GM21737 (cell line): ENCODE measurements at regions not wholly inside any gene's neighbourhood (a gene's known extent, or its start where the extent isn't known, plus 50 kb on each side); places are given as distances from the start of the nearest gene placed in this dataset.
"Not testable (repeated sequence)": the region's sequence is repeated elsewhere in the genome, so short reads cannot be mapped to it uniquely, and the experiment has no call there.

Experiments used
- ATAC-seq: cut with Tn5 transposase; IDR thresholded peaks from one replicate; pipeline ENCODE4 v1.9.1; 2021; ENCODE audit warnings: mild to moderate bottlenecking, moderate library complexity; ENCODE audit not compliant: unreplicated experiment

DNA sequence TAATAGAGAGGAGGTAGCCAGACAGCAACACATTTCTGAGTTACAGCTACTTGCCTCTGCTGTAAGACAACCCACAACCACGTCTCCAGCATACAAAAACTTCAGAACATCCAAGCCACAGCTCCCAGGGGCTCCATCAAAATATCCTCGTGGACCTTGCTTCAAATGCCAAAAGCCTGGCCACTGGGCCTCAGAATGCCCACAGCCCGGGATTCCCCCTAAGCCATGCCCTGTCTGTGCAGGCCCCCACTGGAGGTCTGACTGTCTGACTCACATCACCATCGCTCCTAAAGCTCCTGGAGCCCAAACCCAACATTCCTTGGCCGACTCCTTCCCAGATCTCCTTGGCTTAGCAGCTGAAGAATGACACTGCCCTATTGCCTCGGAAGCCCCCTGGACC lies 186.6 kb upstream of the MAGEB16 start:
- not testable (repeated sequence) for ATAC-seq

GRCh38 chrX:35617836-35618235 lies 180.3 kb upstream of the MAGEB16 start:
- ATAC-seq = no peak

DNA sequence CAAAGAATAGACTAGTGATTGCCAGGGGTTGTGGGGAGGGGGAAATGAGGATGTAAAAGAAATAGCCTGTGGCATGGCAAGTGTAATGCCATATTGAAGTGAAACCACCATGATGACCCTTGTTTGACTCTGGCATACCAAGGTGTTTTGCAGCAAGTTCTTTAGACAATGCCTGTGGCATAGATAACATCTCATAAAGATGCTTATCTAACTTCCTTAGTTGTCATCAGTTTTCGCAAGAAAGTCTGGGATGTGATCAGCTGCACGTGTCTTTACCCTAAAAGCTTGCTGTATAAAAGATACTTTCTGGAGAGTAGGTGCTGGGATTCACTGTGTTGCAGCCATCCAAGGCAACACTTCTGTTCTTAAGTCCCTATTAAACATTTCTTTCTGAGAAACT lies 176.1 kb upstream of the MAGEB16 start:
- ATAC-seq = no peak

- ATAC-seq = no peak
Measured at GRCh38 chrX:35622601-35623000, 175.5 kb upstream of the MAGEB16 start.

DNA sequence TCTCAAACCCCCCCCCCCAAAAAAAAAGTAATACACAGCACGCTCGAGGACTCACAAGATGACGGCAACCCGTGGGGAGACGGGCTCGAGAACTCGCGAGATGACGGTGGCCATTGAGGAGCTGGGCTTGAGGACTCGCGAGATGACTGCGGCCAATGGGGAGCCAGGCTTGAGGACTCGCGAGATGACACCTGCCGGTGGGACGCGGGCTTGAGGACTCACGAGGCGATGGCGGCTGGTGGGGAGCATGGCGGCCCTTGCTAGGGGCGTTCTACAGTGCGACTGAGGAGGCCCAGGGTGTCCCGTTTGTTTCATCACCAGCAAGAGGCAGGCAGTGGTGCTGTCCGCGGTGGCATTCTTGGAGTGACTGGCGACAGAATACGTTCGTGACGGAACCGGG lies 172.4 kb upstream of the MAGEB16 start:
- no peak for ATAC-seq

- ATAC-seq = no peak
Measured at GRCh38 chrX:35626124-35626523, 172.0 kb upstream of the MAGEB16 start.

DNA sequence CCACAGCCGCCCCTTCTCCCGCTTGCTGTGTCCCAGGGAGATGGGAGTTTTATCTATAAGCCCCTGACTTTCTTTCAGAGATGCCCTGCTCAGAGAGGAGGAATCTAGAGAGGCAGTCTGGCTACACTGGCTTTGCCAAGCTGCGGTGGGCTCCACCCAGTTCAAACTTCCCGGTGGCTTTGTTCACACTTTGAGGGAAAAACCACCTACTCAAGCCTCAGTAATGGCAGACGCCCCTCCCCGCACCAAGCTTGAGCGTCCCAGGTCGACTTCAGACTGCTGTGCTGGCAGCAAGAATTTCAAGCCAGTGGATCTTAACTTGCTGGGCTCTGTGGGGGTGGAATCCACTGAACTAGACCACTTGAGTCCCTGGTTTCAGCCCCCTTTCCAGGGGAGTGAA lies 162.2 kb upstream of the MAGEB16 start:
- ATAC-seq = not testable (repeated sequence)

DNA sequence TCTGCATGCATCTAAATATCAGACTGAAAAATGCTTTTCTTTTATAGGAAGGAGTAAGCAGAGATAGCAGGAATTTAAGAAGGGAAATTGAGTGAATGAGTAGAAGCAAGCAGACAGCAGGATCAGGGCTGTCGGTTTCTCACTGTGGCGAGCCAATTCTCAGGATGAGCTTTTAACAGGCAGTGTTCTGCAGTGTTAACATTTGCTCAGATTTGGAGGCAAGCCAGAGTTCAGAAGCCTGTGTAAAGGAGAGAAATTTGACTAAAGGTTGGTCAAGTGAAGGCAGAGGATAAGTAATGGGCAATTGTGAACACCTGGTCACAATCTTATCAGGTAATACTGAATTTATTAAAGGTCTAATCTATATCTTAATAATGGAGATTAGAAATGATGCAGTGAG lies 133.3 kb upstream of the MAGEB16 start:
- ATAC-seq = no peak

DNA sequence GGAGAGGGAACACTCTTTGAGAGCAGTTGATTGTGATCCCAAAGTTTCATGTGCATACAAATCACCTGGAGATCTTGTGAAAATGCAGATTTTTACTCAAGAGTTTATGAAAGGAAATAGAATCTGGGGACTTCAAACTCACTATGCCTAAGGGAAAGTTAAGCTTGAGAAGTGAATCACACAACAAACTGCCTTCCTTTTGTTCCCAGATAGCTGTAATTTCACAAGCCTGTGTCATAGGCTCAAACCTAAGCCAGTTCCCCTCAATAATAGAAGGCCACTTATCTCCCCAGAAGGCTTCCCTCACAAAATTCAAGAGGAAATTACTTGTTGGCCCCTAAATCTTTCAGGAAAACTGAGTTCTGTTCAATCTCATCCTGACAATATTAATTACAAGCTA lies 132.8 kb upstream of the MAGEB16 start:
- ATAC-seq = no peak

DNA sequence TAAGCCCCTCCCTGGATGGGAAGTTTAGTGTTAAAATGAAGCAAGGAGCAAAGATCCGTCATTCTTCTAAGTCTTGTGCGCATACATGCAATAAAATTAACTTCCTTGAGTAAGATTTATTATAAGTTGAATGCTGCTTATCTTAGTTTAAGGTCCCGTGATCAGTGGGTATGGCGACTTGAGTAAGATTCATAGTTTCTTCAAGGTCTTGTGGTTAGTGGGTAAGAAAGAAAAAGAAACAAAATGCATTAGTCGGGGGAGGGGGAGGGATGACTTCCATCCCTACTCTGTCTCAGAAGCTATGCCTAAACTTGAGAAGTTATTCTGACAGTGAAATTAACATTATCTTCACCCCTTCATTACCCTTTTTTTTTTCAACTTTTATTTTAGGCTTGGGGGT lies 127.3 kb upstream of the MAGEB16 start:
- ATAC-seq = no peak

DNA sequence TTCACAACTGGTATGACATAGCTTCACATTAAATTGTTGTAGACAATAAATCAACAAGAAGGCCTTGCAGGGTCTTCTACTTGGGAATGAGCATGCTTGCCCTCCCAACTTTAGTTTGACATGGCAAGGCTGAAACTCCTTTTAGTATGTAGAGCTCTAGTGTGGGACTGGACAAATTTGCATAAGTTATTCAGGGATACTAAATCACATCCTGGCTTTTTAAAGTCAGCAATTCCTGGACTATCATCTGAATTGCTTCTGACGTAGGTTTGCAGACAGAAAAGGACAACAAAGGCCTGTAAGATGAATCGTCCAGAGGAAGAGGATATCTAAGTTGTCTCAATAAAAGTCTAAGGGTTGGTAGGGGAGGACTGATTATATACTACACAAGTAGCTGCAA lies 123.0 kb upstream of the MAGEB16 start:
- ATAC-seq = no peak

DNA sequence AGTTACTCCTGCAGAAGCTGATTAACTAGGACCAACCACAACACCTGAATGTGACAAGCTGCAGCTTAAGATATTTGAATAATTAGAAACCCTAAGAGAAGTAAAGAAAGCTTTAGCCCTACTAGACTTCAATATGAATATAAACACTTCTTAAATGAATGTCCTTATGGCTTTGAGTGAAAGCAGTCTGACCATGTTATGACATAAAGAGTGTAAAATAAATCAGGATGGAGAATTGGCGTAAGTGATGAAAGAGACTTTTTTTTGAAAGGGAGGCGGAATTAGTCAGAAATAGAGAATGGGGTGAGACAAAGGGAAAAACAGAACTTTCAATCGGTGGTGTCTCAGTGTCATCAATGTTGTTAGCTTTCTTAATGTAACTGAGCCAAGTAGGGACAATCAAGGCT lies 117.2 kb upstream of the MAGEB16 start:
- ATAC-seq = no peak

DNA sequence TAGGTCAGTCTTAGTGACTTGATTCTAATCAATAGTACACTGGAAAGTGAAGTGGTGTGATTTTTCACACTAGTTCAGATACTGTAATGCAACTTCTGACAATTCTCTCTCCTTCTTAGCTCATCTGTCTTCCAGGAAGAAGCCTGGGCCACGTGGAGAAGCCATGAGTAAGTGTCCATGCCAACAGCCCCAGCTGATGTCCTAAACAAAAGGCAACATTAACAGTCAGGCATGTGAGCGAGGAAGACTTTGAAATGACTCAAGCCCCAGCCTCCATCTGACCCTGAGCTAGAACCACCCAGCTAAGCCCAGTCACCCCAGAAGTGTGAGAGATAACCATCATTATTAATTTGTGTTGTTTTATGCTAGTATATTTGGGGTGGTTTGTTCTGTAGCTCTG lies 115.7 kb upstream of the MAGEB16 start:
- ATAC-seq = no peak

GRCh38 chrX:35696760-35697234 lies 101.3 kb upstream of the MAGEB16 start:
- ATAC-seq = no peak

DNA sequence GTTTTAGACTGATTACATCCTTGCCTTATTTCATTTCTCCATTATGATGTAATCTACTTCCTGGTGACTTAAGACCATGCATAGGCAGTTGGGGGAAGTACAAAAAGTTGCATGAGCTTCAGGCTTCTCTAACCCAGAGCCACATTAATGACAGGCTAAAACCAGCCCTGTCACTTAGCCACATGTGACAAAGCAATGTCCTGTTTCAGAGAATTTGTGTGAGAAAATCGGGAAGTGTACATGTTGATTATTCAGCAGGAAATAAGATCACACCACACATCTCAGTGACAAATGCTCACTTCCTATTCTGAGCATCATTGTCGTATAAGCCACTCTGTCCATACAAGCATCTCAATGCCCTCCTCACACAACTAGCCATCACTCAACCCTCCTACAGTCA lies 98.5 kb upstream of the MAGEB16 start:
- ATAC-seq = no peak

DNA sequence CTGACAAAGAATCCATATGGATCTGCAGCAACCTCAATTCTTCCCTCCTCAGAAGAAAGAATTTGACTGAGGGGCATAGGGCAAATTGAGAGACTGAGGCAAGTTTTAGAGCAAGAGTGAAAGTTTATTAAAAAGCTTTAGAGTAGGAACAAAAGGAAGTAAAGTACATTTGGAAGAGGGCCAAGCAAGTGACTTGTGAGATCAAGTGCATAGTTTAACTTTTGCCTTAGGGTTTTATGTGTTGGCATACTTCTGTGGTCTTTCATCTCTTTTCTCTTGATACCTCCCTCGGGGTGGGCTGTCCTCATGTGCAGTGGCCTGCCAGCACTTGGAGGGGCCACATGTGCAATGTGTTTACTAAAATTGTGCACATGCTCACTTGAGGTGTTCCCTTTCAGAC lies 98.0 kb upstream of the MAGEB16 start:
- no peak for ATAC-seq

DNA sequence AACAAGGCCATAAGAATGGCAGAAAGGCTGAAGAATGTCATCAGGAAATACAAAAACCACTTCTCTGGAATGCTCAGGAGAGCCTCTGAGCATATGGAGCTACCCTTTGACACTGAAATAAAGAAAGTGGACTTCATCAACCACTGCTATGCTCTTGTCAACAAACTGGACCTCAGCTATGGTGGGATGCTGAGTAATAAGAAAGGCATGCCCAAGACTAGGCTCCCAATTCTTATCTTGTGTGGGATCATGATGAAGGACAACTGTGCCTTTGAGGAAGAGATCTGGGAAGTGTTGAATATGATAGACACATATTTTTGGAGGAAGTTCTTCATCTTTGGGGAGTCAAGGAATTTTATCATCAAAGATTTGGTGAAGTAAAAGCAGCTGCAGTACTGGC lies 86.9 kb upstream of the MAGEB16 start:
- no peak for ATAC-seq

DNA sequence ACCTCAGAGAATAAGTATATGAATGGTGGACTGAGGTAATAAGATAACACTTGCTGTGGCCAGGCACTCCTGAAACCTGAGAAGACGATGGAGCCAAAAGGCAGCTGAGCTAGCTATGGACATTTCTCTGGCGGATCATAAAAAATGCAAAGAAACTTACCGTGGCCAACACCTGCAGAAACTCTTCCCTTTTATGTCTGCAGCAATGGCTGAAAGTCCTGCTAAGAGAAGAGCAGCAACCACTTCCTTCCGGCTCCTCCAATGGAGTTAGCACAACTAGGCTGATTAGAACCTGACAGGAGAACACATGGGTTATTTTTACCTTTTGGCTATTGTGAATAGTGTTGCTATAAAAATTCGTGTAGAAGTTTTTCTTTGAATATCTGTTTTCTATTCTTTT lies 76.0 kb upstream of the MAGEB16 start:
- ATAC-seq = no peak

- no peak for ATAC-seq
Measured at GRCh38 chrX:35726176-35726575, 72.0 kb upstream of the MAGEB16 start.

DNA sequence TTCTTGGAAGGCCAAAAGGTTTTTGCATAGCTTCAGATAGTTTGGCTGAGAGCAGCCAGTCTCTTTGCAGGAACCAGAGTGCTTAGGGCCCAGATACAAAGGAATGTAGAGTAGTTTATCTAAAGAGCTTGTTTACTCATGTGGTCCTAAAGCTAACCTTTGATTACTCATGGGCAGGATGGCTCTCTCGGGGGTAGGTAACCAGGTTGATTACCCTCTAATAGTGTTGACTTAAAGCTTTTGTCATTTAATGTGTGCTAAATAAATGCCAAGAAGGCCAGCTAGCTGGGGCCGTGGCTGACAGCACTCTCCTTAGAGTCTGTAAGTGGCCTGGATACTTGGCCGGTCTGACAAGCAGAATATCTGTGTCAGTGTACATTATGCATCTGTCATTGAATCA lies 69.7 kb upstream of the MAGEB16 start:
- no peak for ATAC-seq

GRCh38 chrX:35733879-35734278 lies 64.3 kb upstream of the MAGEB16 start:
- ATAC-seq = no peak

GRCh38 chrX:35741142-35741541 lies 57.0 kb upstream of the MAGEB16 start:
- no peak for ATAC-seq

DNA sequence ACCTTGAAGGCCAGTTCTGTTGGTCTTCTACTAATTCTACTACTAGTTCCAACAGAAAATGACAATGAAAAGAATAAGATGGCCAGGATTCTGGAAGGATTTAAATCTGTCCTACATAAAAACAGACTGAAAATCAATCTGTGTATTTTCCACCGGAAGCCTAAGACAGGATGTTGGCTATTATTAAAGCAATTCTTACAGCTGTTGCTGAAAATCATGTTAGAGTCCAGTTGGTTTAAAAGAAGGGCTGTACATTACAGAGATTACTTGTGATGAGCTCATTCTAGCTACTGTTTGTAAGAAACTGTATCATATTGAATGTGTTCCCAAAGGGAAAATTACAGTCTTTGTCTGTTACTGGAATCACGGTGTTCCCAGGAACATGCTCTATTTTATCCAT lies 54.8 kb upstream of the MAGEB16 start:
- no peak for ATAC-seq
